IPS-NIHi7 (cell line): ENCODE measurements at regions not wholly inside any gene's neighbourhood (a gene's known extent, or its start where the extent isn't known, plus 50 kb on each side); places are given as distances from the start of the nearest gene placed in this dataset.

Source experiments
- DNase-seq: peaks from one replicate; pipeline ENCODE4 v3.0.0; 2012; ENCODE audit warnings: mixed read lengths; ENCODE audit errors: extremely low spot score

DNA sequence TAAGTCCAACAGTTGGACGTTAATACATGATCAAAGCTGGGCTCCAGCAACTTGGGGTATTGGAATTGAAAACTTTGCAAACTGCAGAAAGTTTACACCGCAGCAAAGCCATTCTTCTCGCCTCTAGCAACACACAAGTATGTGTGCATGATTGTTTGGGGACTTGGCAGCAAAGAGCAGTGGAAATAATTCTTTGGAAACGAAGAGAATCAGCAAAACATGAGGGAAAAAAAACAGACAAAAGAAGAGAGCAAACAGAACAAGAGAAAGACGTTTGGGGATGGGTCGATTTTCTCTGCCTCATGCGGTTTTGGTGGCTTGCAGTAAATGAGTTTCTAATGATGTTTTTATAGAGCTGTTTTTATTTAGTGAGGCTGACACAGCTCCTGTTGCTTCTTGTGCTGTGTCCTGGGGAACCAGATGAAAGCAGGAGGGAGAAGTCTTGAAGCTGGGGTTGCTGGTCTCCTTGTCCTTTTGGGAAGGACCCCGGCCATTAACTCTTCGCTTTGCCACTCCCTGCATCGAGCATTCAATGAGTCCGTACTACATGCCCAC is 502.9 kb downstream of the GRIN2A start:
- DNase-seq: no peak

DNA sequence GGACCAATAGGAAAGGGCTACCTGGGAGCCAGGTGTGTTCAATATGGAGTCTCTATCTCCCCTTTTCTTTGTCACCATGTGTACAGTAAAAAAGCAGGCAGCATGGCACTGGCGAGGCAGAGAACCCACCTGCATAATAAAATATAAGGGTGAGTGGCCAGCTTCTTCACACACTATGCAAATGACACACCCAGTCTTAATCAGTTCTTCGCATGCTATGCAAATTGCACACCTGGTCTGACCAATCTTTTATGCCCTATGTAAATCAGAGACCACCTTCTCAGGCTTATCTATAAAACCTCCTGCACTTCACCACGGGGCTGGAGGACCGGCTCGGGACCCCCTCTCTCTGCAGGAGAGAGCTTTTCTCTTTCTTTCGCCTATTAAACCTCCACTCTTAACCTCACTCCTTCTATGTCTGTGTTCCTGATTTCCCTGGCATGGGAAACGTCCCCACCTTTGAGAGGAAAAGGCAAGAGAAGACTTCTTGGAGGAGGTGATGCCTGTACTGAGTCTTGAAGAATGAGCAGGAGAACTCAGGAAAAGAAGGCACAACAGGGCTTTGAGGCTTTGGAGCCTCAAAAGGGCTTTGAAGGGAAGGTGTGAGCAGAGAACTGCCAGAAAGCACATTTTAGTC is 502.1 kb downstream of the GRIN2A start:
- no peak for DNase-seq

- DNase-seq: no peak
Measured at GRCh38 chr16:9680968-9681367, 501.3 kb downstream of the GRIN2A start.

GRCh38 chr16:9681508-9681907 is 500.7 kb downstream of the GRIN2A start:
- no peak for DNase-seq

GRCh38 chr16:9682320-9682719 is 499.9 kb downstream of the GRIN2A start:
- no peak for DNase-seq

DNA sequence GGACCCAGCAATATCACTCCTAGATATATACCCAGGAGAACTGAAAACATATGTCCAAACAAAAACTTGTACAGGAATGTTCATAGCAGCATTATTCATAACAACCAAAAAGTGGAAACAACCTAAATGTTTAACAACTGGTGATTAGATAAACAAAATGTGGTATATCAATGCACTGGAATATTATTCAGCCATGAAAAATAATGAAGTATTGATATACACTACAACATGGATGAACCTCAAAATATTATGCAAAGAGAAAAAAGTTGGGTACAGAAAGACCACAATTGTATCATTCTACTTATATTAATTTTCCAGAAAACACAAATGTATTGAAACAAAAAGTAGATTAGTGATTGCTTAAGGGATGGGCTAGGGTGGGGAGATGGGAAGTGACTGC is 498.6 kb downstream of the GRIN2A start:
- DNase-seq: no peak

DNA sequence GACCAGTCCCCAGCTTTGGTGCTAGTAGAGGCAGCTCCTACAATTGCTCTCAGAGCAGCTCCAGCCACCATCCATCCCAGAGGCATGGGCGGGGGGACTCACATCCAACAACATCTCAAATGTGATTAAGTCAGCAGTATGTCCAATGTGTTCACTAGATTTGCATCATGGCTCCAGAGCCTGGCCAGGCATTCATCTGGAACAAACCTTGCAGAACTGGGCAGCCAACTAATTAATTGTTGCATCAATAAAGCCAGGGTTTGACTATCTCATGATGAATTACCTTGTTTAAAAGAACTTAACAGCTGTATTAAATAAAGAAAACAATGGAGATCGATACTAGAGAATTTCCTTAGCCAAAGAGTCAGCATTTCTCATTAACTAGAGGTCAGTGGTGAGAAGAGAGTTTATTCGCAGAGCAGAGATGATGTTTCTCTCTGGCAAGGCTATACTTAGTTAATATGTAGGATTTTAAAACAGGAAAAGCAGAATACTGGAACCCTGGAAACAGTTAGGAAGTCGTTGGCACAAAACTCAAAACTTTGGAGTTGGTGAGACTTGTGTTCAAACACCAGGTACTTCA is 494.4 kb downstream of the GRIN2A start:
- DNase-seq: no peak

DNA sequence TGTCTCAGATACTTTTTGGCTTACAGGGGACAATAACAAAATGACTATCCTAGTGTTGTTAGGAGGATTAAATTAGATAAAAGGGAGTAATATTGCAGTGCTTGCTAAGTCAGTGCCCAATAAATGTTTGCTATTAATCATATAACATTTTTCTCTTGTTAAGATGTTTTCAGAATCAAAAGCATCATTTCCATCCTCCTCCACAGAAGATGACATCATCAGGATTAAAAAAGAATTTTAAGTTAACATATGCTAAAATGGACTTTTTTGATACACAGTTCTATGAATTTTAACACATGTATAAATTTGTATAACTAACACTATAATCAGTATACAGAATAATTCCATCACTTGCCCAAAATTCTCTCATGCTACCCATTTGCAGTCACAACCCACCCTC is 492.6 kb downstream of the GRIN2A start:
- DNase-seq: no peak

- peak; percentile 44 for DNase-seq
Measured at GRCh38 chr16:9695152-9695551, 487.1 kb downstream of the GRIN2A start.
